Thoracic aorta (tissue), 2 donors: ENCODE measurements at regions not wholly inside any gene's neighbourhood (a gene's known extent, or its start where the extent isn't known, plus 50 kb on each side); places are given as distances from the start of the nearest gene placed in this dataset.

ENCODE experiments used
- ATAC-seq: fragments of 150-250 bp; one replicate; pipeline ENCODE4 v1.8.0; 2017; ENCODE audit warnings: low read depth; ENCODE audit not compliant: insufficient number of reproducible peaks, low FRiP score
- DNase-seq: peaks from one replicate; pipeline ENCODE4 v3.0.0-alpha.2; 2020; ENCODE audit warnings: low spot score
- H3K27ac ChIP-seq, 2 donors: fragments of 200-600 bp; sonication (generic); 1 replicate in 1 of 2; 2 replicates in 1 of 2; pipeline ENCODE4 v1.5.1; 2016; ENCODE audit warnings: mild to moderate bottlenecking in 2 of 2, moderate library complexity in 2 of 2
- H3K27me3 ChIP-seq: fragments of 200-600 bp; sonication (generic); replicated peaks from 2 replicates; pipeline ENCODE4 v1.6.0; 2016; ENCODE audit warnings: mild to moderate bottlenecking; ENCODE audit not compliant: insufficient read depth
- H3K36me3 ChIP-seq: fragments of 200-600 bp; sonication (generic); one replicate; pipeline ENCODE4 v1.5.1; 2016
- H3K4me1 ChIP-seq, 2 donors: fragments of 200-600 bp; sonication (generic); 1 replicate in 1 of 2; 2 replicates in 1 of 2; pipeline versions ENCODE4 v1.5.1 to v1.6.0; 2016; ENCODE audit warnings: low read depth in 2 of 2, mild to moderate bottlenecking in 1 of 2; ENCODE audit not compliant: control insufficient read depth in 1 of 2
- H3K4me3 ChIP-seq: fragments of 200-600 bp; sonication (generic); 2 replicates; pipeline ENCODE4 v1.5.1; 2016; ENCODE audit warnings: mild to moderate bottlenecking
- H3K9me3 ChIP-seq: fragments of 200-600 bp; sonication (generic); 2 replicates; pipeline ENCODE4 v1.5.1; 2016
- TF ChIP-seq, protein P1 (sequence below): fragments of 200-600 bp; sonication (generic); IDR thresholded peaks from one replicate; pipeline ENCODE4 v1.5.1; 2019; ENCODE audit warnings: antibody characterized with exemption

DNA sequence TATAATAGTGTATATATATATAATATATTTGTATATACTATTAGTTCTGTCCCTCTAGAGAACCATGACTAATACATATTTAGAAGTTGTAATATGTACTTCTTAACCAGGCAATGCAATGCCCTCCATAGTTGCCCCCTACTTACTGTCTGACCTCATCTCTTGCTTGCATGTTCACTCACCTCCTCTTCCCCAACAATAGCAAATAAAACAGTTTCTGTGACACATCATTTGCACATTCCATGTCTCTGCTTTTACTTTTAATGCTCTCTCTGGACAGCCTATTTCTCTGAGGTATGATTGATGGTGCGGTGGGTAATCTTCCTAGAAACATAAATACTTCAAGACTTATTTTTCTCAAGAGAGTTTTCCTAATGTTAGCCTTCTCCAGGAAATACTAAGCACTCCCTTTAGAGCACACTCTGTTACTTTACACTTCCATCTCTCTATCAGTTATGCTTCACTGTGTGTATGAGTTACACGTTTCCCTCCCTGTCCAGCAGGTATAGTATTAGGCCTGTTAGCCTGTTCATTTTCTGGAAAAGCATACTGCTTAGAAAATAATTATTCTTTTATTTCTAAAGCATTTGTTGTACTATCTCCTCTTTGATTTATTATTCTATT is 295.6 kb upstream of the LRATD1 start:
- no peak overlapping the region for H3K4me3 ChIP-seq
- no peaks in the 10 kb centered on the region for H3K9me3 ChIP-seq
- no peak overlapping the region for H3K27ac ChIP-seq
- TF ChIP-seq, protein P1, sequence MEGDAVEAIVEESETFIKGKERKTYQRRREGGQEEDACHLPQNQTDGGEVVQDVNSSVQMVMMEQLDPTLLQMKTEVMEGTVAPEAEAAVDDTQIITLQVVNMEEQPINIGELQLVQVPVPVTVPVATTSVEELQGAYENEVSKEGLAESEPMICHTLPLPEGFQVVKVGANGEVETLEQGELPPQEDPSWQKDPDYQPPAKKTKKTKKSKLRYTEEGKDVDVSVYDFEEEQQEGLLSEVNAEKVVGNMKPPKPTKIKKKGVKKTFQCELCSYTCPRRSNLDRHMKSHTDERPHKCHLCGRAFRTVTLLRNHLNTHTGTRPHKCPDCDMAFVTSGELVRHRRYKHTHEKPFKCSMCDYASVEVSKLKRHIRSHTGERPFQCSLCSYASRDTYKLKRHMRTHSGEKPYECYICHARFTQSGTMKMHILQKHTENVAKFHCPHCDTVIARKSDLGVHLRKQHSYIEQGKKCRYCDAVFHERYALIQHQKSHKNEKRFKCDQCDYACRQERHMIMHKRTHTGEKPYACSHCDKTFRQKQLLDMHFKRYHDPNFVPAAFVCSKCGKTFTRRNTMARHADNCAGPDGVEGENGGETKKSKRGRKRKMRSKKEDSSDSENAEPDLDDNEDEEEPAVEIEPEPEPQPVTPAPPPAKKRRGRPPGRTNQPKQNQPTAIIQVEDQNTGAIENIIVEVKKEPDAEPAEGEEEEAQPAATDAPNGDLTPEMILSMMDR = no peak
- no peaks in the 10 kb centered on the region for H3K27me3 ChIP-seq
- no peak for ATAC-seq
- no peaks in the 10 kb centered on the region for H3K4me1 ChIP-seq
- DNase-seq = no peak
- no peaks in the 10 kb centered on the region for H3K36me3 ChIP-seq

DNA sequence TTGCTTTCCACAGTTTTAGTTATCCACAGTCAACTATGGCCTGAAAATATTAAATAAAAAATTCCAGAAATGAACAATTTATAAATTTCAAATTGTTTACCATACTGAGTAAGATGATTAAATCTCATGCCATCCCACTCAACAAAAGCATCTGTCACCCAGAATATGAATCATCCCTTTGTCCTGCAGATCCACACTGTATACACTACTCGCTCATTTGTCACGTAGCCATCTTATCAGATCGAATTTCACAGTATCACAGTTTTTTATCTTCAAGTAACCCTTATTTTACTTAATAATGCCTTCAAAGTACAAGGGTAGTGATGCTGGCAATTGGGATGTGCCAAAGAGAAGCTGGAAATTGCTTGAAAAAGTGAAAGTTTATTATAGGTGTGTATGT is 291.8 kb upstream of the LRATD1 start:
- H3K9me3 ChIP-seq = no peaks in the 10 kb centered on the region
- DNase-seq (no peak), ATAC-seq (no peak)
- no peak overlapping the region for H3K27ac ChIP-seq
- no peaks in the 10 kb centered on the region for H3K36me3 ChIP-seq
- no peaks in the 10 kb centered on the region for H3K4me1 ChIP-seq
- H3K4me3 ChIP-seq = no peak overlapping the region
- TF ChIP-seq, protein P1 = no peak
- no peaks in the 10 kb centered on the region for H3K27me3 ChIP-seq

DNA sequence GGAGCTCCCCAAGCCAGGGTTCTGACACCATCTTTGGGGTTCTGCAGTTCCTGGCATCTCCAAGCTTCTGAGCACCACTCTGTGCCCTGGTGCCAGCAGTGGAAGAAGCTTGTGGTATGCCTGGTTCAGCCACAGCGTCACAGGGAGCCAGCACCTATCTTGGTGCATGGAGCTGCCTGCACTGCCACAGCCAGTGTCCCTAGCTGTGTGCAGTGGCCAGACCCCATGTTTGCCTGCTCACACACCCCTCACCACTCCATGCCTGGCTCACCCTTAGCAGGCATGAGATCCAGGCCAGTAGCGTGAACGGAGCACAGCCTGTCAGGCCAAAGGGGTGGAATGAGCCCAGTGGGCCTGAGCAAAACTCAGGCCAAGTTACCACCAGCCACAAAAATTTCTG is 290.2 kb upstream of the LRATD1 start:
- Histone ChIP-seq H3K9me3 (no peaks in the 10 kb centered on the region), H3K27ac (no peak overlapping the region), H3K4me3 (no peak overlapping the region), H3K36me3 (no peaks in the 10 kb centered on the region), H3K27me3 (no peaks in the 10 kb centered on the region), H3K4me1 (no peaks in the 10 kb centered on the region)
- DNase-seq = no peak
- no peak for ATAC-seq
- TF ChIP-seq, protein P1 = no peak

DNA sequence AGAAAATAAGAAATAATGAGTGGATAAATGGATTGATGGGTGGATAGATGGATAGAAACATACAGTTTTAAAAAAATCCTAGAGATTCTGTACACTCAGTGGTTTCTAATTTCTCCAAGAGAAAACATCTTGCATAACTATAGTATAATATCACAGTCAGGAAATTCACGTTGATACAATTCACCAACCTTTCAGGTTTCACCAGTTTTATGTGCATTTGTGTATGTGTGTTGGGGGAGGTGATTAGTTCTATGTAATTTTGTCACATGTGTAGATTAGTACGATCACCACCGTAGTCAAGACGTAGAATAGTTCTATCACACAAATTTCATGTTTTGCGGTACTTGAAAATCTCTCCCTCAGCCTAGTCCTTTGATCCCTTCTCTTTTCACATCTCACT is 288.2 kb upstream of the LRATD1 start:
- no peaks in the 10 kb centered on the region for H3K27me3 ChIP-seq
- ATAC-seq (no peak), DNase-seq (no peak)
- H3K4me3 ChIP-seq = no peak overlapping the region
- H3K27ac ChIP-seq = no peak overlapping the region
- no peaks in the 10 kb centered on the region for H3K36me3 ChIP-seq
- no peaks in the 10 kb centered on the region for H3K4me1 ChIP-seq
- H3K9me3 ChIP-seq = no peaks in the 10 kb centered on the region
- TF ChIP-seq, protein P1 = no peak

DNA sequence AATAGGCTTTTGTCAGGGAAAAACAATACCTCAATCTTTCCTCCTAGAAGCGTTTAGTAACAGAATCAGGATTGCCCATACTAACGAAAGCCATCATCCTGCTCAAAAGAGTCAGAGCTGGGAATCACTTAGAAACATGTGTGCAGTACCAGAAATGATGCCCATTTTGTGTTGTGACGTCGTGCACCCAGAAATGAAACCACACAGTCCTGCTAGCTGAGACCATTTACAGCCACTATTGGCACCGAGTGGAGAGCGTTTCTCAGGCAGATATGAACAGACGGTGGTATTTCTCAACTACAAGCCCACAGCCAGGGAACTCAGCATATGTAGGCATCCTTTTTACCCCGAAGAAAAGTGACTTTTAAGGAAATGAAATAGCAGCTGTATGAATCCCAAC is 284.3 kb upstream of the LRATD1 start:
- no peak for DNase-seq
- Histone ChIP-seq H3K4me1 (no peaks in the 10 kb centered on the region), H3K4me3 (no peak overlapping the region), H3K36me3 (no peaks in the 10 kb centered on the region), H3K27me3 (no peaks in the 10 kb centered on the region), H3K27ac (no peak overlapping the region), H3K9me3 (no peaks in the 10 kb centered on the region)
- ATAC-seq = no peak
- TF ChIP-seq, protein P1 = no peak
